H7 (cell line): ENCODE measurements at regions not wholly inside any gene's neighbourhood (a gene's known extent, or its start where the extent isn't known, plus 50 kb on each side); places are given as distances from the start of the nearest gene placed in this dataset.
A peak's percentile ranks its signal among the peaks of the same experiment; 100 is the strongest.

Source experiments
- DNase-seq: peaks from one replicate; pipeline ENCODE4 v3.0.0; 2012
- H3K27me3 ChIP-seq: 2 replicates; pipeline ENCODE4 v1.6.0; 2011; ENCODE audit warnings: mild to moderate bottlenecking, low read length; ENCODE audit not compliant: control insufficient read depth, insufficient read depth
- H3K36me3 ChIP-seq: replicated peaks from 2 replicates; pipeline ENCODE4 v1.5.1; 2011; ENCODE audit warnings: low read length; ENCODE audit not compliant: control insufficient read depth, insufficient read depth
- H3K4me3 ChIP-seq: 2 replicates; pipeline ENCODE4 v1.5.1; 2011; ENCODE audit warnings: low read depth, mild to moderate bottlenecking, control low read depth, low read length, moderate library complexity; ENCODE audit not compliant: insufficient read depth

GRCh38 chr15:62218841-62219240, 53.8 kb upstream of the C2CD4B start:
- Histone ChIP-seq H3K4me3 (no peak overlapping the region), H3K36me3 (no peaks in the 10 kb centered on the region), H3K27me3 (no peaks in the 10 kb centered on the region)
- no peak for DNase-seq

DNA sequence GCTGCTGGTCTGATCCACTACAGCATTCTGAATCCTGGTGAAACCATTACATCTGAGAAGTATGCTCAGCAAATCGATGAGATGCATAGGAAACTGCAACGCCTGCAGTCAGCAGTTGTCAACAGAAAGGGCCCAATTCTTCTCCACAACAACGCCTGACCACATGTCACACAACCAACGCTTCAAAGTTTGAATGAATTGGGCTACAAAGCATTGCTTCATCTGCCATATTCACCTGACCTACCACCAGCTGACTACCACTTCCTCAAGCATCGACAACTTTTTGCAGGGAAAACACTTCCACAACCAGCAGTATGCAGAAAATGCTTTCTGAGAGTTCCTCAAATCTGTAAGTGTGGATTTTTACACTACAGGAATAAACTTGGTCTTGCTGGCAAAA, 54.7 kb upstream of the C2CD4B start:
- H3K4me3 ChIP-seq: no peak overlapping the region
- H3K36me3 ChIP-seq: no peaks in the 10 kb centered on the region
- H3K27me3 ChIP-seq: no peaks in the 10 kb centered on the region
- DNase-seq: no peak

GRCh38 chr15:62223020-62223419, 57.9 kb upstream of the C2CD4B start:
- H3K27me3 ChIP-seq: no peaks in the 10 kb centered on the region
- no peak overlapping the region for H3K4me3 ChIP-seq
- H3K36me3 ChIP-seq: no peaks in the 10 kb centered on the region
- DNase-seq: no peak

GRCh38 chr15:62228604-62229003, 63.5 kb upstream of the C2CD4B start:
- no peak overlapping the region for H3K4me3 ChIP-seq
- no peaks in the 10 kb centered on the region for H3K36me3 ChIP-seq
- DNase-seq: no peak
- H3K27me3 ChIP-seq: no peaks in the 10 kb centered on the region

GRCh38 chr15:62231856-62232255, 66.8 kb upstream of the C2CD4B start:
- no peak overlapping the region for H3K4me3 ChIP-seq
- H3K27me3 ChIP-seq: no peaks in the 10 kb centered on the region
- no peaks in the 10 kb centered on the region for H3K36me3 ChIP-seq
- no peak for DNase-seq

DNA sequence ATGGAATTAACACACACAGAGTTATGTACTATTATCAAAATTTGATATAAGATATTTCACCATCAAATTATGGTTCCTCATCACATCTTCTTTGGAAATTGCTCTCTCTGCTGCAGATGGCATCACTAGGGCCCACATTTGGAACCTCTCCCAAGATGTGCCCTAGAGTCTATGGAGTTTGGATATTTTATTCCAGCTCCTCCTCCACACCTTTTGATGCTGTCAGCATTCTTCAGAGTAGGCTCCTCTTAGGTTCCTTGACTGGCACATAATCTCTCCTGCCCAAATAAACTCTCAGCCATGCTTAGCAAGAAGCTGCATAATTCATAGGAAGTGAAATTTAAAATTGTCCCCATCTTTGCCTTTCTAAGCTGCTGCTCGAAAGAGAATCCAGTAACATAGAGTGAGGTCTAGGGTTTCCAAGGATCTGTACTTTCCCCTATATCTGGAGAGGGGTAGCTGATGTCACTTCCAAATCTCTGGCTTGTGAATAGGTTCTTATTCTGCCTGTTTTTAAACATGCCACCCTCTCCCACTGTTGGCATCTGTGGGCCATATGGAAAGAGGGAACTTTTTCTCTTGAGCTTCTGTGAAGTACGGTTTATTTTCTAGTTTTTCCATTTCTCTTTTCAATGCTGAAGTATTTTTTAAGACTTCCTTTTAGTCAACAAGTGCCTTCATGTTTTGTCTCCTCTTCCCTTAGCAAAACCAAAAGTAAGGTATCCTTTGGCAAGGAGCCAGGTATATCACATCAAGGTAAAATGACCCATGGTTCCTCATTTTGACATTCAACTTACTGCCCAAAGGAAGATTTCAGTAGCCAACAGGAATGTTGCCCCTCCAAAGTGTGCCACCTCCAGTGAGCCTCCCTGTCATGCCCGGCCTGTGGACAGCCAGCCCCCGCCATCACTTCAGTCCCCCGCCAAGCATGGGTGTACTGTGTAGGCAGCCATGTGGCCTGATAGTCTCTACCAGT, 75.3 kb upstream of the C2CD4B start:
- Histone ChIP-seq H3K4me3 (no peak overlapping the region), H3K27me3 (no peaks in the 10 kb centered on the region), H3K36me3 (no peaks in the 10 kb centered on the region)
- DNase-seq: no peak

- no peak overlapping the region for H3K4me3 ChIP-seq
- H3K27me3 ChIP-seq: no peaks in the 10 kb centered on the region
- no peaks in the 10 kb centered on the region for H3K36me3 ChIP-seq
- peak; percentile 76 for DNase-seq
These were observed 76.2 kb upstream of the C2CD4B start for GRCh38 chr15:62241135-62241770.

GRCh38 chr15:62242999-62243398, 77.9 kb upstream of the C2CD4B start:
- Histone ChIP-seq H3K36me3 (no peaks in the 10 kb centered on the region), H3K27me3 (no peaks in the 10 kb centered on the region), H3K4me3 (no peak overlapping the region)
- no peak for DNase-seq

DNA sequence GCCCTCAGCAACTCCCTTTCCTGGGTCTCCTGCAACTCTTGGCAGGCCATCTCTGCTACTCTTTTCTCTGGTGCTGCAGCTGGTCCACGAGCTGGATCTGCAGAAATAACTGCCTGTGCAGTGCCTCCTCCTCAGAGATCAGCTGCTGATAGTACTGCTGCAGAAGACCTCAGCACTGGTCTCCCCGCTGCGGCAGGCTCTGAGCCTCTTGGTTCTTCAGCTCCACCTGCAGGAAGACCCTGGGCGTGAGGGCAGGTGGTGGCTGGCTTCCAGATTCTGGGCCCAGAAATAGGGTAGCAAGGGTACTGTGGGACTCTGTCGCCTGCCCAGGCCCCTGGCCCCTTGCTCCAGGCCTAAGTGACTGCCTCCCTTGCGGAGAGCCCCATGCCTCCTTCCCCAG, 79.7 kb upstream of the C2CD4B start:
- no peak for DNase-seq
- H3K4me3 ChIP-seq: no peak overlapping the region
- H3K36me3 ChIP-seq: no peaks in the 10 kb centered on the region
- no peaks in the 10 kb centered on the region for H3K27me3 ChIP-seq

DNA sequence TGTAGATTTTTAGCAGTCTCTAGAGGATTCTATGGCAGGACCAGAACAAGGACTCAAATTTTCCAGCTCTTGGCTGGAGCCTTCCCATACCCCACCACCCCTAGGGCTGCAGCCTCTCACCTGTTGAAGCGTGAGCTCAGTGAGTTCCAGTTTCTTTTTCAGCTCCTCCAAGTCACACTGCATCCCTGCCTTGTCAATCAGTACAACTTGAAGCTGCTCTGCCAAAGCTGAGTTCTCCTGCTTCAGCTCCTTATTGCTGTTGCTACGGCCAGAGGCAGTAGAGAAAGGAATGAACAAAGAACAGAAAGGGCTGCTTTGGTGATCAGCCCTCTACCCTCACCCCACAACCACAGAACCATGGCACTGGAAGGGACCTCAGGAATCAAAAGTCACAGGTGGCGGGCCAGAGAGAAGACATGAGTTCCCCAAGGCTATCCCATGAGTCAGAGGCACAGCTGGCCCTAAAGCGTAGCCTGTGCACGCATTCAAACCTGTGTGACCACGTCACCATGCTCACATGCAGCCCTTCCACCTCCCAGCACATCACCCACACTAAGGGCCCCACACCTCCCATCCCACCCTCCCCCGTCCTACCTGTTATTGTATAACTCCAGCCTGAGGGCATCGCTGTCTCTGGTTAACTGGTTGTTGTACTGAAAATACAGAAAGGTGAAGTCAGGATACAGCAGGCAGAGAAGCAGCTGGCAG, 83.3 kb upstream of the C2CD4B start:
- no peak for DNase-seq
- no peak overlapping the region for H3K4me3 ChIP-seq
- no peaks in the 10 kb centered on the region for H3K27me3 ChIP-seq

DNA sequence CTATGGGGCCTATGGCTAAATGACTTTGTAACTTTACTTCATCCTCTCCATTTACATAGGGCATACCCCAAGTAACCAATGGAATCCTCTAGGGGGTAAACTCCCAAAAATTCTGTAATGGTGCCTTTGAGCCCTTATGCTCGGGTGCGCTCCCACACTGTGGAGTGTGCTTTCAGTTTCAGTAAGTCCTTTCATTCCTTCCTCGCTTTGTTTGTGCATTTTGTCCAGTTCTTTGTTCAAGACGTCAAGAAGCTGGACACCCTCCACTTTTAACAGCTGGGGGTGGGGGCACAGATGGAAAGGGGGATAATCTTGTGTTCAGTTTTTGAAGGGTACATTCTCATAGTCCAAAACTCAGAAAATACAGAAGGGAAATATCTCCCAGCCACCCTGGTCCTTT, 84.4 kb upstream of the C2CD4B start:
- Histone ChIP-seq H3K4me3 (no peak overlapping the region), H3K36me3 (no peaks in the 10 kb centered on the region), H3K27me3 (no peaks in the 10 kb centered on the region)
- no peak for DNase-seq

More for the DNA sequence above, 83.3 kb upstream of the C2CD4B start:
- no peaks in the 10 kb centered on the region for H3K36me3 ChIP-seq

DNA sequence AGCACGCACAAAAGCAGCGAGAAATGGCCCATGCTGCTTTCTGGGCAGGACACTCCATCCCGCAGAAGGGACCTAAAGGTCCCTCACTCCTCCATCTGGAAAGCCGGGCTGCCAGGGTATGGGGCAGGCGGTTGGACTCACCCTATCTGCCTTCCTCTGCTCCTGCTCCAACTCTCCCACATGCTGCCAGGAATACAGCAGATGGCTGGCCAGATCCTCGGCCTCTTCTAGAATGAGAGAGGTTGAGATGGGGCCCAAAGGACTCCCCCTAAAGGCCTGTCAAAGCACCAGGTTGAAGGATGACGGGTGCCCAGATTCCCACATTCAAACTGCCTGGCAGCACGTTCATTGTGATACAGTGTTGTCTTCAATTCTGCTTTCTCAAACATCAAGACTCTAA, 85.1 kb upstream of the C2CD4B start:
- H3K27me3 ChIP-seq: no peaks in the 10 kb centered on the region
- no peak for DNase-seq
- no peak overlapping the region for H3K4me3 ChIP-seq
- no peaks in the 10 kb centered on the region for H3K36me3 ChIP-seq

GRCh38 chr15:62250978-62251377, 85.9 kb upstream of the C2CD4B start:
- H3K36me3 ChIP-seq: no peaks in the 10 kb centered on the region

GRCh38 chr15:62253294-62253693, 88.2 kb upstream of the C2CD4B start:
- Histone ChIP-seq H3K36me3 (no peaks in the 10 kb centered on the region), H3K4me3 (no peak overlapping the region), H3K27me3 (no peaks in the 10 kb centered on the region)
- DNase-seq: no peak

More at GRCh38 chr15:62250978-62251377, 85.9 kb upstream of the C2CD4B start:
- no peaks in the 10 kb centered on the region for H3K27me3 ChIP-seq
- no peak for DNase-seq
- no peak overlapping the region for H3K4me3 ChIP-seq
